Left lung (tissue), 4 donors: ENCODE measurements at regions not wholly inside any gene's neighbourhood (a gene's known extent, or its start where the extent isn't known, plus 50 kb on each side); places are given as distances from the start of the nearest gene placed in this dataset.

Experiments used
- ATAC-seq: fragments of 200-7000 bp; cut with Tn5 transposase; one replicate; pipeline ENCODE4 v1.9.1; 2020; ENCODE audit warnings: moderate library complexity
- DNase-seq, 4 donors: peaks; one replicate each; pipeline ENCODE4 v3.0.0-alpha.2; 2013 to 2020
- H3K27ac ChIP-seq, 2 donors: fragments of 200-600 bp; sonication (generic) in 1 of 2; one replicate each; pipeline versions ENCODE4 v1.5.0 to v1.8.0; 2020 to 2021
- H3K27me3 ChIP-seq, 2 donors: fragments of 200-600 bp; sonication (generic) in 1 of 2; one replicate each; pipeline versions ENCODE4 v1.5.0 to v1.8.0; 2020 to 2021
- H3K36me3 ChIP-seq, 2 donors: fragments of 200-600 bp; sonication (generic) in 1 of 2; one replicate each; pipeline versions ENCODE4 v1.5.0 to v1.8.0; 2020 to 2021
- H3K4me1 ChIP-seq, 2 donors: fragments of 200-600 bp; one replicate each; pipeline ENCODE4 v1.8.0; 2021
- H3K4me3 ChIP-seq, 2 donors: fragments of 200-600 bp; sonication (generic) in 1 of 2; one replicate each; pipeline versions ENCODE4 v1.5.0 to v1.8.0; 2020 to 2021; ENCODE audit warnings: mild to moderate bottlenecking in 1 of 2
- H3K9me3 ChIP-seq, 2 donors: fragments of 200-600 bp; sonication (generic) in 1 of 2; one replicate each; pipeline versions ENCODE4 v1.5.0 to v1.8.0; 2020 to 2021
- intact Hi-C, 2 donors: fragments of 100-400 bp; cut with DNase I; formaldehyde crosslinking; loops; one replicate each; pipeline versions ENCODE4 v1.11.2 to v1.14.2; 2022
- TF ChIP-seq, protein P1 (sequence below), 2 donors: fragments of 200-600 bp; sonication (generic) in 1 of 2; IDR thresholded peaks; one replicate each; pipeline versions ENCODE4 v1.5.0 to v1.8.0; 2021; ENCODE audit warnings: antibody characterized with exemption in 2 of 2
- donor health status: DM: no; HTN: yes; CAD: no.
- donor health status: DM: no; HTN: no; CAD: no.

GRCh38 chr1:229106526-229107125, 164.3 kb upstream of the RAB4A start:
- intact Hi-C loops = no loop called here
- Histone ChIP-seq H3K9me3 (no peaks in the 10 kb centered on the region), H3K27me3 (no peaks in the 10 kb centered on the region), H3K4me3 (no peak overlapping the region), H3K4me1 (peaks cover 0 to 10% of the 10 kb centered on the region in 2 donors), H3K36me3 (no peaks in the 10 kb centered on the region), H3K27ac (no peak overlapping the region)
- TF ChIP-seq, protein P1, sequence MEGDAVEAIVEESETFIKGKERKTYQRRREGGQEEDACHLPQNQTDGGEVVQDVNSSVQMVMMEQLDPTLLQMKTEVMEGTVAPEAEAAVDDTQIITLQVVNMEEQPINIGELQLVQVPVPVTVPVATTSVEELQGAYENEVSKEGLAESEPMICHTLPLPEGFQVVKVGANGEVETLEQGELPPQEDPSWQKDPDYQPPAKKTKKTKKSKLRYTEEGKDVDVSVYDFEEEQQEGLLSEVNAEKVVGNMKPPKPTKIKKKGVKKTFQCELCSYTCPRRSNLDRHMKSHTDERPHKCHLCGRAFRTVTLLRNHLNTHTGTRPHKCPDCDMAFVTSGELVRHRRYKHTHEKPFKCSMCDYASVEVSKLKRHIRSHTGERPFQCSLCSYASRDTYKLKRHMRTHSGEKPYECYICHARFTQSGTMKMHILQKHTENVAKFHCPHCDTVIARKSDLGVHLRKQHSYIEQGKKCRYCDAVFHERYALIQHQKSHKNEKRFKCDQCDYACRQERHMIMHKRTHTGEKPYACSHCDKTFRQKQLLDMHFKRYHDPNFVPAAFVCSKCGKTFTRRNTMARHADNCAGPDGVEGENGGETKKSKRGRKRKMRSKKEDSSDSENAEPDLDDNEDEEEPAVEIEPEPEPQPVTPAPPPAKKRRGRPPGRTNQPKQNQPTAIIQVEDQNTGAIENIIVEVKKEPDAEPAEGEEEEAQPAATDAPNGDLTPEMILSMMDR (IDR thresholded peaks at IDR 0.05) = no peak
- ATAC-seq = no peak
- no peak for DNase-seq

- H3K9me3 ChIP-seq = no peaks in the 10 kb centered on the region
- no peak overlapping the region for H3K4me3 ChIP-seq
- DNase-seq (no peak), ATAC-seq (no peak)
- H3K27me3 ChIP-seq = no peaks in the 10 kb centered on the region
- peaks cover 0 to 13% of the 10 kb centered on the region in 2 donors for H3K4me1 ChIP-seq
- TF ChIP-seq, protein P1 (IDR thresholded peaks at IDR 0.05) = no peak
- intact Hi-C loops = no loop called here
- H3K36me3 ChIP-seq = no peaks in the 10 kb centered on the region
- no peak overlapping the region for H3K27ac ChIP-seq
These were observed 163.6 kb upstream of the RAB4A start for GRCh38 chr1:229107304-229107815.

GRCh38 chr1:229107972-229108371, 162.9 kb upstream of the RAB4A start:
- peaks cover 0 to 13% of the 10 kb centered on the region in 2 donors for H3K4me1 ChIP-seq
- intact Hi-C loops = no loop called here
- no peak overlapping the region for H3K27ac ChIP-seq
- H3K9me3 ChIP-seq = no peaks in the 10 kb centered on the region
- no peaks in the 10 kb centered on the region for H3K27me3 ChIP-seq
- DNase-seq (no peak), ATAC-seq (no peak)
- H3K4me3 ChIP-seq = no peak overlapping the region
- TF ChIP-seq, protein P1 (IDR thresholded peaks at IDR 0.05) = no peak
- no peaks in the 10 kb centered on the region for H3K36me3 ChIP-seq

- intact Hi-C loops = no loop called here
- Histone ChIP-seq H3K27me3 (no peaks in the 10 kb centered on the region), H3K36me3 (no peaks in the 10 kb centered on the region), H3K4me3 (no peak overlapping the region), H3K9me3 (no peaks in the 10 kb centered on the region), H3K27ac (no peak overlapping the region), H3K4me1 (peaks cover 0 to 13% of the 10 kb centered on the region in 2 donors)
- TF ChIP-seq, protein P1 (IDR thresholded peaks at IDR 0.05) = no peak
- ATAC-seq (no peak), DNase-seq (no peak)
These were observed 162.2 kb upstream of the RAB4A start for GRCh38 chr1:229108598-229109201.

DNA sequence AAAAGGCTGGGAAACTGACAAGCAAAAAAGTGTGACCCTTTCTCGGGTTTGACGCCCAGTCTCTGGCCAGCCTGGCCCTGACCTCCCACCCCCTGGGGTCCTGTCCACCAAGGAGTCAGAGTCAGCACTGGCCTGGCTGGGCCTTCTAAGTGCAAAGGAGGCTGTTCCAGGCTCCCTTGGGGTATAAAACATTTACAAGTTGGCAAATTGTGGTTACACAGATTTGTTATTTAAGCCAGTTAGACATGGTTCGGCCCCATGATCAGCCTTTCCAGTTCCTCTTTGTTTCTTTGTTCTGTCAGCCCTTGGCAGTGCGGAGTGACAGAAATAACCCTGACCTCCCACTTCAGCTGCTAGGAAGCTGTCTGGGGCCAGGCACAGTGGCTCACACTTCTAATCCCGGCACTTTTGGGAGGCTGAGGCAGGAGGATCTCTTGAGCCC, 161.6 kb upstream of the RAB4A start:
- peak; percentile 49 for ATAC-seq
- intact Hi-C loops = no loop called here
- Histone ChIP-seq H3K4me3 (no peak overlapping the region), H3K36me3 (no peaks in the 10 kb centered on the region), H3K9me3 (no peaks in the 10 kb centered on the region), H3K27me3 (no peaks in the 10 kb centered on the region), H3K27ac (no peak overlapping the region), H3K4me1 (peaks cover 0 to 13% of the 10 kb centered on the region in 2 donors)
- no peak for DNase-seq
- TF ChIP-seq, protein P1 (IDR thresholded peaks at IDR 0.05) = no peak
